ENCODE measurements at regions not wholly inside any gene's neighbourhood (a gene's known extent, or its start where the extent isn't known, plus 50 kb on each side); places are given as distances from the start of the nearest gene placed in this dataset.

- no peak for TF ChIP-seq CTCF (IDR thresholded peaks at IDR 0.05)
- TF ChIP-seq POLR2A (IDR thresholded peaks at IDR 0.05), result no peak
Measured at GRCh38 chr2:153710128-153710527, 161.6 kb upstream of the GALNT13 start.

Measured in tibial nerve (tissue), 3 donors.